ENCODE measurements at regions not wholly inside any gene's neighbourhood (a gene's known extent, or its start where the extent isn't known, plus 50 kb on each side); places are given as distances from the start of the nearest gene placed in this dataset.
"Not testable (repeated sequence)": the region's sequence is repeated elsewhere in the genome, so short reads cannot be mapped to it uniquely, and the experiment has no call there.

- Mint-ChIP-seq H3K4me3 (no peak overlapping the region), H3K27me3 (no peaks in the 10 kb centered on the region), H3K27ac (no peak overlapping the region), H3K4me1 (no peaks in the 10 kb centered on the region), H3K36me3 (no peaks in the 10 kb centered on the region), H3K9me3 (no peaks in the 10 kb centered on the region)
- no peak for DNase-seq
- POLR2A ChIA-PET, result no interaction called here
- ATAC-seq (ENCODE audit: low read depth), result no peak
Observed at GRCh38 chr5:84438456-84438855, 53.8 kb upstream of the EDIL3 start.

GRCh38 chr5:84437673-84438315 lies 53.1 kb upstream of the EDIL3 start:
- no peak overlapping the region for H3K27ac Mint-ChIP-seq
- H3K27me3 Mint-ChIP-seq, result no peaks in the 10 kb centered on the region
- POLR2A ChIA-PET, result no interaction called here
- H3K36me3 Mint-ChIP-seq, result no peaks in the 10 kb centered on the region
- H3K4me1 Mint-ChIP-seq, result no peaks in the 10 kb centered on the region
- no peak for DNase-seq
- ATAC-seq (ENCODE audit: low read depth), result no peak
- H3K4me3 Mint-ChIP-seq, result no peak overlapping the region
- H3K9me3 Mint-ChIP-seq, result no peaks in the 10 kb centered on the region

GRCh38 chr5:84436866-84437265 lies 52.2 kb upstream of the EDIL3 start:
- H3K4me3 Mint-ChIP-seq, result no peak overlapping the region
- DNase-seq (no peak), ATAC-seq (ENCODE audit: low read depth) (no peak)
- POLR2A ChIA-PET, result no interaction called here
- no peaks in the 10 kb centered on the region for H3K27me3 Mint-ChIP-seq
- H3K4me1 Mint-ChIP-seq, result no peaks in the 10 kb centered on the region
- no peaks in the 10 kb centered on the region for H3K9me3 Mint-ChIP-seq
- H3K27ac Mint-ChIP-seq, result no peak overlapping the region
- no peaks in the 10 kb centered on the region for H3K36me3 Mint-ChIP-seq

GRCh38 chr5:84435861-84436346 lies 51.2 kb upstream of the EDIL3 start:
- H3K27me3 Mint-ChIP-seq; DNase-seq; H3K4me3 Mint-ChIP-seq; H3K27ac Mint-ChIP-seq; ATAC-seq (ENCODE audit: low read depth); H3K4me1 Mint-ChIP-seq; H3K9me3 Mint-ChIP-seq; H3K36me3 Mint-ChIP-seq; POLR2A ChIA-PET: not testable (repeated sequence)
